8988T (cell line): ENCODE measurements at regions not wholly inside any gene's neighbourhood (a gene's known extent, or its start where the extent isn't known, plus 50 kb on each side); places are given as distances from the start of the nearest gene placed in this dataset.
"Not testable (repeated sequence)": the region's sequence is repeated elsewhere in the genome, so short reads cannot be mapped to it uniquely, and the experiment has no call there.

Source experiments
- DNase-seq: peaks from one replicate; pipeline ENCODE4 v3.0.0; 2011

DNA sequence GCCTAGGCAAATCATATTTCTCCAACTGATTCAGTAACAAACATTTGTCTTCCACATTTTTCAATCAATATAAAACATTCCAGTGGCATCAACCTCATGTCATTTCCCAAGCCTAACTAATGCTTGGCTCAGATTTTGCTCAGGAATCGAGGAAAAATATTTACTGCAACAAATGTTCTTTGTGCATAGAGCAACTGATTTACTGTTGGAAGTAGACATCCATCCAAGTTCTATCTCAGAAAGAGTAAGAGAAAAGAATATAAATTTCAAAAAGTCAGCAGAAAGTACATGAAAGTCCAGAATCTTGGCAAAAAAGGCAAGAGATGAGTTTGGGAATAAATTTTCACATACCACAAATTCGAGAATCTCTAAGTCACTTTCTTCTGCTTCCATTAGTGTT, 2245.0 kb upstream of the RAG2 start:
- no peak for DNase-seq

DNA sequence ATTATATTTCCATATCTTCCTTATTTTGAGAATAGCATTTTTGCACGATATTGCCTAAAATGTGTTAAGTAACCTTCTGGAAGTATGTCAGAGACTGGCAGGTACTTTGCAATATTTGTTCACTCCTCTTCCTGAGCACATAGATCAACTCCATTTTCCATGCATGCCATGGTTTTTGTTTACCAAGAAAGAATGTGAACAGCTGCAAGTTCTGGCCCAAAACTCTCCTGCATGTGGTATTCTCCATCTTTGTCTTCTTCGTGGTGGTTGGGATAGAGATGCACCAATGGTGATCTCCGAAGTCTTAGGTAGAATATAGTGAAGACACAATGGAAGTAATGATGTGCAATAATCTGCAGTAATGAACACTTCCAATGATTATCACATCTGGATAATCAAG, 2241.0 kb upstream of the RAG2 start:
- DNase-seq, result no peak

DNA sequence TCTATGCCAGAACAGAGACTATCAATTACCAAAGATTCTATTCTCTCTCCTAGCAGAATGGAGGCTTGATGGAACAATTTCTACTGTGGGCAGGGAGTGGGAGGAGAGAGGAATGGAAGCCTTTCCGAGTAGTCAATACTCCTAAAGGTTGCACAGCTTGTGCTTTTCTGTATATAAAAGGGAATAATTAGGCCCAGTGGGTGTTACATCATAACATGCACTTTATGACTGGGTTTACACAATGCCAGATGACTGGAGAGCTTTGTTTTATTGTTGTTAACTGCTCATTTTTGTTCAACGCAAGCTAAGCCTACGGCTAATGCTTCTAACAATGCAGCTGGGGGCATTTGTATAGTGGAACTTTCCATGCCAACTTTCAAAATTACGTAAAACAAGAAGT, 2237.9 kb upstream of the RAG2 start:
- DNase-seq, result no peak

DNA sequence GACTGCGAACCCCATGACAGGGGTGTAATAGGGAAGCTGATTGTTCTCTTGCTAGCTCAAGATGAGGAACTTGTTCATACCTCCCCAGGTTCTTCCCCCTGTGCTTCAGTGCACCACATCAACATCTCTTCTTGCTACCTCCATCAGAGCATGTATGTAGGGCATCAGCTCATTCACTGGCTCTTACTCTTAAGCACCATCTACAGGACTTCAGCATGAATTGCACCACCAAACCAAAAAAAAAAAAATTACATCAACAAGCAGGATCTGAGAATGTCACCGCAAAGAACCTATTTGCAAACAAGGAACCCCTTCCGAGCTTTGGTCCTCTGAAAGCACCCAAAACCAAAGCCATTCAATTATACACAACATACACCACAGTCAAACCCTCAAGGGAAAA, 2226.5 kb upstream of the RAG2 start:
- no peak for DNase-seq

DNA sequence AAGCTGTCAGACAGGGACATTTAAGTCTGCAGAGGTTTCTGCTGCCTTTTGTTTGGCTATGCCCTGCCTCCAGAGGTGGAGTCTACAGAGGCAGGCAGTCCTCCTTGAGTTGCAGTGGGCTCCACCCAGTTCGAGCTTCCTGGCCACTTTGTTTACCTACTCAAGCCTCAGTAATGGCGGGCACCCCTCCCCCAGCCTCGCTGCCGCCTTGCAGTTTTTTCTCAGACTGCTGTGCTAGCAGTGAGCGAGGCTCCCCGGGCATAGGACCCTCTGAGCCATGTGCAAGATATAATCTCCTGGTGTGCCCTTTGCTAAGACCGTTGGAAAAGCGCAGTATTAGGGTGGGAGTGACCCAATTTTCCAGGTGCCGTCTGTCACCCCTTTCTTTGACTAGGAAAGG, 2223.8 kb upstream of the RAG2 start:
- not testable (repeated sequence) for DNase-seq

DNA sequence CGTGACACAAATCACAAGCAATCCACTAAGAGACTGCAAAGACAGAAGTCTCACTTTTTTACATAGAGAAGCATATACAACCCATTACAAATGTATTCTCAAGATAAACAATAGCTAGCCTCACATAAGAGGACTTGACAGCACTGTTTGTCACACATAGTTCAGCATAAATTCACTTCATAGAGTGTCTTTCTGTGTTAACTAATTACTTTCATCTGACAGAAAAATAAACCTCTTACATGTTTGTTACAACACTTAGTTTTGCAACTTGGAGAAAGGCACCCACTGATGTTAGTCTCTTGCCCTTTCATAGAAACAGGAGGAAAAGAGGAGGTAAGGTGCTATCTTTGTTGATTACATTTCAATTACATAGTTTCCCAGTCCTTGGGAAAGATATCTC, 2221.9 kb upstream of the RAG2 start:
- no peak for DNase-seq

DNA sequence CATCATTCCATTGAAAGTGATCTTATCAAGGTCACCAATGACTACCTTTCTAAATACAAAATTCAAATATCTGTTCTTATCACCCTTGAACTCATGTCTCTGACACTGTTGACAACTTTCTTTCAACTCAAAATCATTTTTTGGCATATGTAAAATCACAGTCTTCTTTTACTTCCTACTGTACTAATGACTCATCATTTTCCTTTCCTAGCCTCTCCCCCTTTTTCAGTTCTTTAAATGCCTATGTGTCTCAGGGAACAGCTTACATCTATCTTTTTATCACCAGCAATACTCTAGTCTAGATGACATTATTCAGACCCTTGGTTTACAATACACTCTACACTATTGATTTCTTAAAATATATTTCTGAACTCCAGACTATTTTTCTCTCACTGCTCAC, 2220.7 kb upstream of the RAG2 start:
- no peak for DNase-seq

DNA sequence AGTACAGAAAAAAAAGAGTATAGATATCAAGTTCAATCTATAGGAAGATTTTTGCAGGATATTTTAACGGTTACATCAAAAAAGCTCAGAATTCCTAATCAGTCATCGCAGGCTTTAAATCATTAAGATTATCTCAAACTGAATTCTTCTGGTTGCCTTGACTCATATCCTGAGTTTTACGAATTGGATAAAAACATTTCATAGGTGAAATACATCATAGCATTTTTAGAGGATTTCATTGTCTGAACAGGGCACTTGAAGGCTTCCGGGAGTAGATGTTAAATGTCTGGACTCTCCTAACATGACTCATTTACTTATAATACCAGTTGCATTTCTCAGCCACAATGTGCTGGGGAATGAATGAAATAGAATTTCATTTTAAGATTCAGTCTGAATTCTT, 2216.6 kb upstream of the RAG2 start:
- DNase-seq, result no peak

DNA sequence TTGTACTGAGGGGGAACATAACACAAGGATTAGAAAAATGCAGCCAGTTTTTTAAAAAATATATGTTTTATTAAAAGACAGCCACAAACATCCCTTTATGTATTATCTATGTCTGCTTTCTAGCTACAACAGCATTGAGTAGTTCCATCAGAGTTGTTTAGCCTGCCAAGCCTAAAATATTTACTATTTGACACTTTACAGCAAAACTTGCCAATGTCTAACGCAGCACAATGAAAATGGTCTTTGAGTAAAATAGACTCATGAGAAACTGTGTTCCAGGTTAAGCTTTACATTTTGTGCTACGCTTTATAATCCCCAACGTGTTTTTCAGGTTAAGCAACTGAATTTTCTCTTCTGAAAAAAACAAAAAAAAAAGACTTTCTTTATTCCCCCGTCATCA, 2211.5 kb upstream of the RAG2 start:
- no peak for DNase-seq

DNA sequence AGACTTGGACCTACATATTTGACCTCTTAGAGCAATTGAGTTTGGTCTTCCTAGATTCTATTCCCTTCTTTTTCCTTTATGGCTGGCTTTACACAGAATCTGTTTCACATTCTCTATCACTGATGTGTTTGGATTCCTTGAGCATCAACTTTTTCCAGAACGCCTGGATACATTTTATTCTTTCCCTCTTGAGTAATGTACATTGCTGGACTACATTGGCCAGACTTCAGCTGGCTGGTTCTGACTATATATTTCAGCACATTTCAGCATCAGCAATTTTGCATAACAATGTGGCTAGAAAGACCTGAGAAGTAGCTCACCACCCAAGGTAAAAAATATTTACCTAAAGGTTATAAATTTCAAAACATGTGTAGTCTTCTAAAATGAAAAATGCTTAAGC, 2198.2 kb upstream of the RAG2 start:
- no peak for DNase-seq

DNA sequence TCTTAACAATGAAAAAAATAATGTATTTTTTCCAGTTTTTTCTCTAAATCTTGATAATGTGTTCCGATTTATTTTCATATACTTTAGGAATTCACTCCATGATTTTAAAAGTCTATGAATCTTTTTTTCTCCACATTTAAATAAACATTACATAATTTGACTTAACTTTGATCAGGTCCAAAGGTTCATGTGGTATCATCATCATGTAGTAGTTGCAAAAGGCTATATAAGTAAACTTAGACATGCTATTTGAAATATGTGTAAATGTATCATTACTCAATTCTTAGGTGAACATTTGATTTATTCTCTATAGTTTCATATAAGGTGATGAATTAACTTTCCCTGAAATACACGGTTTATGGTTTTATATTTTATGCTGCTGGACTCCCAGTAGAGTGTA, 2197.0 kb upstream of the RAG2 start:
- DNase-seq, result no peak

DNA sequence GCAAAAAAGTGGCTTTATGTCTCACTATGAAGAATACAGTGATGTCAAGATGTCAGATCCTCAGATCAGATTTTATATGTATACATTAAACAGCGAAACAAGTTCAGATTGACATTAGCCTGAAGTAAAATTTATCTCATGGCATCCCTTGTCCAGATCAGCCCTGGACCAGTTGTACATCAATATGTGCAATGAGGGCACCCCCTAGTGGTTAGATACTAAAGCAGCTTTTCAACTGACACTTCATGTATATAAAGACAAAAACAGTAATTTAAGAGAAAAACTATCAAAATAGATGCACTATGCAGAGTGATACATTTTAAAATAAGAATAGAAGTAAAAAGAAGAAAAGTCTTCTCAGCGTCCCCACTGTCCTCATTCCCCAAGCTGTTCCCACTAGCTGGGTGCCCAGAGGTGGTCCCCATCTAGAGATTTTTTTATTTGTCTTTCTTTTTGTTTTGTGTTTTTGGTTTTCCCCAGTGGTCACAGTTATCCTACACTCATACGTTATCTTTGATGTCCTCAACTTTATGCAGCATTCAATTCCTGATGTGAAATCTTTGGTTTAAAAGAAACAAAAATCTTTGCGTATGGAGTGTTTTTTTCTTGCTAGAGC, 2193.4 kb upstream of the RAG2 start:
- no peak for DNase-seq

DNA sequence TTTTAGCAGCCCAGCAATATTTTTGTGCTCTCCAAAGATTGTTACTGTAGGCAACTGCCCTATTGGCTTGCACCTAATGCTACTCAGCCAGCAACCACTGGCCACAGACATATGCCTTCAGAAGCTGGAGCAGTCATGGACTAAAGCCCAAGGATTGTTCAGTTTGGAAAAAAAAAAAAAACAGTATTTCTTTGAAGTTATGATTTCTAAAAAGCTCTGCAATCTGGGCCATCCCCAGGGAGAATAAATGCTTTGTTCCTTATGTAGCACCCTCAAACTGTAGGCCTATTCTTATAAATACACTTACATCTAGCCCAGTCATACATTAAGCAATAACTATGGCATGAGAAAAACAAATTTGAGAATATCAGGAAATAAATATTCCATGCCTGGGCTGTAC, 2190.5 kb upstream of the RAG2 start:
- no peak for DNase-seq

DNA sequence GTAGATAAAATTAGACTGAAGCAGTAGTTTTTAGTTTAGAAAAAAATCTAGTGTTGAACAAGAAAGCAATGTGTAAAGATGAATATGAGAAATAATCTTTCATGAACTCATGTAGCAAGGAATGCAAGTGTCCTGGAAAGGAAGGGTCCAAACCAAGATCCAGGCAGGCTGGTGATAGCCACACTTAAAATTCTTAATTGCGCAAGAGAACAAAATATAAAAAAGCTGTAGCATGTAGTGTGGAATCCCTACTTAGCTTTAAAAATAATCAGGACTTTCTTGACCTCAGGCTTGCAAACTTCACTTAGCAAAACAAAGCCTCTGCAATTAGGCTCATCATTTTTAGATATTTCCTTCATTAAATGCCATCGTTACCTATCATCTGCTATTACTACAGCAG, 2186.1 kb upstream of the RAG2 start:
- DNase-seq, result no peak

DNA sequence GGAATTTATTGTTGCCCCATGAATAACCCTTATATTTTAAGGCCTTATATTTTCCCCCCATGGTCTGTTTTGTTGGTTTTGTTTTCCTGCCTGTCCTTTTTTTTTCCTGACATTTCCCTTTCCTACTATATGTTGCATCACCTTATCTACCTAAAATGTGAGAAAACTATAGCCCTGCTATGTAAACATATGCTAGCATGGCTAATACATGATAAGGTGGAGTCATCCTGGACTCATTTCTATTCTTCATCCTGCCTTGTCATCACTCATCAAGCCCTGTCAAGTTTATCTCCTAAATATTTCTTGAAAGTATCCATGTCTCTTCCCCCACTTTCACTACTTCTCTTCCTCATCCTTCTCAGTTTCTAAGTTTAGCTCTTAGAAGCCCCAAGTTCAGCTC, 2168.8 kb upstream of the RAG2 start:
- DNase-seq, result no peak

DNA sequence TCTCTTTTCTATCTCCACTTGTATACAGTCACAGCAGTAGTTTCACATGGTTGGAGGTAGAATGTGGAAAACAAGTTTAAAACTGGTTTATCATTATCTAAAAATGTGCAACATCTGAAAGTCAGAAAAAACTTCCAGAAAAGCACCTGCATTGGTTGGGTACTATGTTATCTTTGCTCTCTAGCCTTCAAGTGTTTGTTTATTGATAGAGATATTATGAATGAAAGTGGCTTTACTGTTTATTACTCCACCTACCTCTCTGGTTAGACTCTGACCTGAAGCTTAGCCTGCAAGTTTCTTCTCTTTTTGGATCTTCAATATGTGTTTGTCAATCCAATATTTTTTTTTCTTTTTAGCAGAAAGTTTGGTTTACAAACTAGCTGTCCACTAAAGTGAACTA, 2161.4 kb upstream of the RAG2 start:
- DNase-seq, result no peak

DNA sequence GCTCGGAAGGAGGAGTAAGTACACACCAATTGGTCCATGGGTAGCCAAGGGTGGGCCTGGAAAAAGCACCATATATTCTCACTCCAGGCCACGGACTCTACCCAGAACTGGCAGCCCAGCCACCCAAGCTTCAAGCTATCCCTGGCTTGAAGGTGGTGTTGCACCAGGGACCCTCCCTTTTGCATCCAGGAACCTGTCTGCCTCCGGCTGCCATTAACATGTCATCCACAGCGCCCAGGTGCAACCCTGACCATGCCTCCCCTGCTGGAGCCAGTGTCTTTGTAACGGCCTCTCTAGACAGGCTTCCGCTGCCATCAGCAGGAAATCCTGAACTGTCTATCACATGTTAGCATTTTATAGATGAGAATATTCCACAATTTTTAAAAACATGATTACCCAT, 2158.5 kb upstream of the RAG2 start:
- DNase-seq, result no peak

DNA sequence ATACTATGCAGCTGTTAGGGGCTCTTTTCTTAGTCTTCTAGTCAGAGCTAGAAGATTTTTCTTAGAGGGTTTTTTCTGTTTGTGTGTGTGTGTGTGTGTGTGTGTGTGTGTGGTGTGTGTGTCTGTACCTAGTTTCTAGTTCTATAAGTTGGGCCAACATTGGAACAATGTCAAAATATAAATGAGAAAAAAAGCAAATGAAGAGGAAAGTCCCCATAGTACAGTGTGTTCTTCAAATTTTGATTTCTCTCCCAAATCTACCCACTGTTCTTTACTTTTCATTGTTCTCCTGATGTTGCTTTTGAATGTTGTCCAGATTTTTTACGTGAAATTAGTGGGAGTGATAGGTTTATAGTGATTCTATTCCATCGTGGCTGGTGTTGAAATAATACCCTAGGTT, 2153.4 kb upstream of the RAG2 start:
- DNase-seq, result no peak

DNA sequence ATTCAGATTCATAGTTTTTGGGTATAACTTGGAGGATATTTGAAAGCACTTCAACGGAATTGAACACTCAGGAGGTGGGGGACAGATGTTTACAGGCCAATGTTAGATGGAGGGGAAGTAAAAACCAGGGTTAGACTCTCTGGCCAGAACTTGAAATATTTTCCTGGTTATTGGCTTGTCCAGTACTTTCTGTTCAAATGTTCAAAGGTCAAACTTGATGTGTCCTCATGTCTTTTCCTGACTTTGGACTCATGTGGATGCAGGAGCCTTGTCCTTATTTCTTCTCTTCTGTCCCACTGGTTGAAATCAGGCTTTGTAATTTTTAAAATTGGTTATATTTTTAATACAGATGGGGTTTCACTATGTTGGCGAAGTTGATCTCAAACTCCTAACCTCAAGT, 2148.5 kb upstream of the RAG2 start:
- not testable (repeated sequence) for DNase-seq

DNA sequence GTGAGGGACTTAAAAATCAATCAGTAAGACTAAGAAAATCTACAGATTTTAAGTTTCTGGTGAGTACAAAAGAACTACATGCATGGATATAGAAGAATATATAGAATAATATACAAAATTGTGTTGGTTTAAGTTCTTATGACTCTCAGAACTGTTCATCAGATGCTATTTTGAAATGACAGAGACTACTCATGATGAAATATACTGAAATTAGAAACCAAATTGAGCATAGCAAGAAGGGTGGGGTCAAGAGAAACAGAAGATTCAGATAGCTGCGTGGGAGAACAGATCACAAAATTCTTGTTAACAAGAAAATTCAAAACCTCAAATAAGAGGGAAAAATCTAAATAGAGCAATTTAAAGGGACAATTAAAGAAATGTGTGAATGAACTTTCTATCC, 2125.3 kb upstream of the RAG2 start:
- DNase-seq, result no peak

DNA sequence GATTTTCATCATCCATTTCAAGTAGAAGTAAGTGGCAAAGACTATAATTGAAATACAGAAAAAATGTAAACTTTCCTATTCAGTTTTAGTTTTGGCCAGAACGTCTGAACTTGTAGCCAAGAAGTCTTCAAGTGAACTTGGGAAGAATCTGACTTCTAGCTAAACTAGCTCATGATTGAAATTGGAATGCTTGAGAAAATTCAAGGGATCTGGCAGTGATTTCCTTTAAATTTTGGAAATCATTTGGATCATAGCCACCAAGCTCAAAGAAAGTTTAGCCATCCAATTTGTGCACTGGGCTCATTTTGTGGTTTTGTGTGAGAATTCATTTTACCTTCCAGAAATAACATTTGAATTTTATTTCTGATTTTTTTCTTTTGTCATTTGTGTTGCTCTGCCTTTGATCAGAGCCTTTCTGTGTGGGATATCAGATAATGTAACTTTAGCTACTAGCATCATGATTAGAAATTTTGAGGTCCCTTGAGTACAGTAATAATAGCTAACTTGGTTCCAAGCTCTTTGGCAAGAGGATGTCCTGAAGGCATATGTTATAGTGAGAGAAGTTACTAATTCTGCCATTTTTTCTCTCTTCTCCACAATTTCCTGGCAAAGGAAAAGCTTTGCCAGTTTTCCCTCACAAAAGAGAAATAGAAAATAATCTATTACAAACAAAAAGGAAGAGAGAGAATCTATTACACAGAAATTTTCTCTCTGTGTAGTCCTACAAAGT, 2123.7 kb upstream of the RAG2 start:
- no peak for DNase-seq

DNA sequence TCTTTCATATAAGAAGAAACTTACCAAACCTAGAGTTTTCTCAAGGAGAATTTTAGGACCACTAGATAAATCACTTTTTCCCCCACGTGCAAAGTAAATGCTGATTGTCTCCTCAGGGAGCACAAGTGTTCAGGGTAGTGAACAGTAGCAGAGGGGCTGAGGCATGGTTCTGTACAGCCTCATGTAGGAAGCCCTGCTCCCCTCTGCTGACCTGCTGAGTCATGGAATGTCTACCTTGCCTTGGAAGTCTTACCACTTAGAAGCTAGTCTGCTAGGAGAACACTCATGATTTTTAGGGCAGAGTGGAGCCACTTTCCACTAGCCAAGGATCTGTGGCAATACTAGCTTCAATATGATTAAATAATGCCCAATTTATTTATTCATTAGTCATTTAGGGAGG, 2120.6 kb upstream of the RAG2 start:
- DNase-seq, result no peak

DNA sequence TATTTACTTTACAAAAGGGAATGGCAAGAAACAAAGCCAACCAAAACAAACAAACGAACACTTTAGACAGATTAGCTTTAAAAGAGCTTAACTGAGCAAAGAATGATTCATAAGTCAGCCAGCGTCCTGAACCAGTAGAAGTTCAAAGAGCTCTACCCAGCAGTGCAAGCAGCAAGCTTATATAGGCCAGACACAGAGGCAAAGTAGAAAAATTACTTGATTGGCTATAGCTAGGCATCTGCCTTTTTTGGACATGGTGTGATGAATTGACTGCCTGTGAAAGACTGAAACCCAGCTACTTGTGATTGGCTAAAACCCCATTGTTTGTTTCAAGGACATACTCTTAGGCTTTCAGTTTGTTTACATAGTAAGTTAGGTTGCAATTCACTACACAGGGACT, 2120.0 kb upstream of the RAG2 start:
- DNase-seq, result no peak

DNA sequence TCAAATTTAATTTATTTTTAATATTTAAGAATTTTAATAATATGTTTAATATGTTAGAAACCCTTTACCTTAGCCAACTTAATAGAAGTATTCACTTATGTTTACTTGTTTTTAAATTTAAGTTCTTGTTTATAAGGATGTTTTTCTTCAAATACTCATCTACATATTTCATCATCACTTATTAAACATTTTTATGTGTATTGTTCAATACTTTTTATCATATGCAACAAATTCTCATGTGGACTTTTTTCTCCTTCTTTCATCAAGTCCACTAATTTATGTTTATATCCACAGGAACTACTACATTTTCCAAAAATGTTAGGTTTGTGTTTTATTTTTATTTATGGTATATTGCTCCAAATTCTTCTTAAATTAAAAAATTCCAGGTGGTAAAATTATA, 2113.1 kb upstream of the RAG2 start:
- no peak for DNase-seq

DNA sequence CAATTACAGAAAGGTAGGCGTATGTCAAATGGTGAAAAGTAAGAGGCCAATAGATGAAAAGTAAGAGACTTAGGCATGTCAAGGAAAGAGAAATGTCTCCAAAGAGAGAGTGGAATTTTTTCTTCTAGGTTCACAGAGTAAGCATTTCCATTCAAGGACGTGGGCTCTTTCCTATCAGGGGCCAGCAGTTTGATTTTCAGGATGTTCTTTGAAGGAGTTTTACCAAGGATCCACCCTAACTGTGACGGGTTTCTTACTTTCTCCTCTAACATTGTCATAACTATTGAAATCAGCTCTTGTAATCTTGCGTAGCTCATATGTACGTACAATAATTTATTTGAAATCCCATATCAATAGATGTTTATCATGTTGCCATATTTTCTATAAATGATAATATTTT, 2112.2 kb upstream of the RAG2 start:
- DNase-seq, result no peak
